Activated T-cell treated with anti-CD3 and anti-CD28 coated beads for 24 hours (primary cell): ENCODE measurements at regions not wholly inside any gene's neighbourhood (a gene's known extent, or its start where the extent isn't known, plus 50 kb on each side); places are given as distances from the start of the nearest gene placed in this dataset.

Experiments
- DNase-seq: peaks from one replicate; pipeline ENCODE4 v3.0.0-alpha.2; 2020; ENCODE audit warnings: low read depth

GRCh38 chr7:36066343-36066664 lies 86.8 kb upstream of the EEPD1 start:
- no peak for DNase-seq

DNA sequence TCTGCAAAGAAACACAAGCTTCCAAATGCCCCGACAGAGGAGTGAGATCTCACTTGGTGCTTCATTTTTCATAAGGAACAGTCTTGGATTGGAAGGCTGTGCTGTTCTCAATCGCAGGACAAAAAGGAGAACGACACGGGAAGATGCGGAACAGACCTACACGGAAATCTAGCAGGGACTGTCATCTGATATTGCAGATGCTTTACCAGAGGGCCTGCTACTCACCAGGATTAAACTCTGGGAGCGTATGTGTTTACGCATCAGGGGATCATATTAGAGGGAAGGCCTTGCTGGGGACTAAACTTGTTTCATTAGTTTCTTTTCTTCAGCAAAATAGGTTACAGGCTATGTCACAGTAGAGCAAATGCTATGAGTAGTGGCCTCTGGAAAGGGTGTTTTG lies 82.8 kb upstream of the EEPD1 start:
- no peak for DNase-seq

DNA sequence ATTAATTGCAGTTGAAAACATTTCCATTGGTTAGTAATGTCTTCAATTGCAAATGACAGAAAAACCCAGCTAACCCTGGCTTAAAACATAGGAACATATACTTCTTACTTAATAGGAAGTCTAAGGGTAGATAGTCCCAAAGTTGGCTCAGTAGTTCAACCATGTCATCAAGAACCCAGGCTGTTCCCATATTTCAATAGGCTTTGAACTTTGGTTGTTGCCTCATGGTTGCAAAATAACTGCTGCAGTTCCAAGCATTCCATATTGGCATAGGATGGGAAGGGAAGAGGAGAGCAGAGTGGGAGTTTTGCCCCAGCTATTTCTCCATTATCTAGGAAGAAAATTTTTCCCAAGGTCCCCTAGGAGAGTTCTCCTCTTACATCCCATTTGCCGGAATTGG lies 81.4 kb upstream of the EEPD1 start:
- no peak for DNase-seq

DNA sequence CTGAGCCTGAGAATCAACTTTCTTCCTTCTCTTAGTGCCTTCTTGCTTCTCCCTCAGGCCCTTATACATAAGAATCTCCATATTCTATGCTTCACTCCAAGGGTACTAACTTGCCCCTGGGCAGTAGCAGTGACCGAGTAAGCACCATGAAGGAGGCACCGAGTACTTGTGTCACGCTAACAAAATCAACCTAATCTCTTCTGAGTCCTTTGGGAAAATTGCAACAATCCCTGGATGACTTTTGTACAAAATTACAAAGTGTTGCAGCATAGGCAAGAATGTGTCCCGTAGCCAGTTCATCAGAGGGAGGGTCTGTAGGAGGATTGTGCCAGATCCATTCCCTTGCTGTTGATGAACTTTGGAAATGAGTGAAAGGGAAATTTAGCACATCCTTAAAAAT lies 80.4 kb upstream of the EEPD1 start:
- no peak for DNase-seq

- no peak for DNase-seq
These were observed 77.5 kb upstream of the EEPD1 start for GRCh38 chr7:36075561-36075960.

DNA sequence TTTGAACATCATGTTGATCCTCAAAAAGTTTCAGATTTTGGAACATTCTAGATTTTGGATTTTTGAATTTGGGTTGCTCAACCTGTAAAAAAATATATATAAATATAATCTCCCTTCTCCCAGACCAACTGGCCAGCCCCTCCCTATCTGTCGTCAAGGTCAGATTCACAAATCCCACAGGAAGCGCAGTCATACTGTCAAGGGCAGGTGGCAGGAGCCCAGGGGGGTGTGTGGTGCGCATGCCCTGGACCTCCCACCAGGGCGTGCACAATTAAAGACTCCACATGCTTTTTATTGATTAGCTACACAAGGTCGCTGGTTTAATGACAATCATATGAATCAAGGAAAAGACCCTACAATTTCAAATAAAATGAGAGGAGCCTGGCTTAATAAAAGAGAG lies 77.0 kb upstream of the EEPD1 start:
- DNase-seq: no peak

- no peak for DNase-seq
These were observed 74.2 kb upstream of the EEPD1 start for GRCh38 chr7:36078816-36079360.

- no peak for DNase-seq
These were observed 73.5 kb upstream of the EEPD1 start for GRCh38 chr7:36079446-36080025.

GRCh38 chr7:36080843-36081242 lies 72.2 kb upstream of the EEPD1 start:
- DNase-seq: no peak

- no peak for DNase-seq
These were observed 70.8 kb upstream of the EEPD1 start for GRCh38 chr7:36082216-36082615.

GRCh38 chr7:36082910-36083309 lies 70.1 kb upstream of the EEPD1 start:
- no peak for DNase-seq

- DNase-seq: no peak
These were observed 69.3 kb upstream of the EEPD1 start for GRCh38 chr7:36083626-36084380.

DNA sequence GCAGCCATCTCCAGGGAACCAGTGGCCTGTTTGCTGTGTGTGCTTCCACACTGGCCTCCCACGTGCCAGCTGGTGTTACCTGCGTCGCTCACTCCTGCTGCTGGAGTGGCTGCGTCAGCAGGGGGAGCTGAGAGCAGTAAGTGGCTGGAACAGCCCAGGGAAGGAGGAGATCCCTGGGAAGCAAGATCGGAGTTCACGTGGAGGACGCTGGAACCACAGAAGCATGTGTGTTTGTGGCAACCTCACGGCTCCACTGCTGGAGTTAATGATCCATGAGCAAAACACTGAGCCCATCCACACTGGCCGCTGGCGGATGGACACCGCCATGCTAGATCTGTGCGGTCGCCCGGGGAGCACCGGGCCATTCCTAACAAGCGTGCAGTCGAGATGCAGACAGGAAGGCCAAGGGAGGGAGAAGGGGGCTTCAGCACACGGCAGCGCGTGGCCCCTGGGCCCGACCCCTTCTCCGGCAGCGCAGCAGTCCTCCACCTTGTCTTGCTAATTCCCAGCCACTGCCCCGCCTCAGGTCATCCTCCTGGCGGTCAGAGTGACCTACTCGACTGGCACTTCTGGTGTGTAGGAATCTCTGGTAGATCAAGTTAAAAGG lies 68.5 kb upstream of the EEPD1 start:
- no peak for DNase-seq

GRCh38 chr7:36085096-36085495 lies 68.0 kb upstream of the EEPD1 start:
- no peak for DNase-seq

DNA sequence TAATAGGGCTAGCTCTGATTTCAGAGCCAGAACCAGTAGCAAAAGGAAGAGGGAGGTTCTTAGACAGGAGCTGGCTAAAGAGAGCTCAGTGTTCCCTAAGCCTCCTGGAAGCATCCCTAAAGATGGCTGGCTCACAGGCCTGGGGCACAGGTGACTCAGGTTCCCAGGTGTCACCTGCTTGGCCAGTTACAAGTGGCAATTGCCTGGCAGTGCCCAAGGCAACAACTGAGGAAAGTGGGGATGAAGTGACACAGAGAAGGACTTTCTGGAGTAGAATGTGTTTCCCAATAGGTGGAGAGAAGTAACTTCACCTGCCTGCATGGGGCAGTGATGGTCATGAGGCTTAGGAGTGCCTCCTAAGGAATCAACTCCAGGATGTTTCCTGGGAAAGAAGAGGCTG lies 66.5 kb upstream of the EEPD1 start:
- DNase-seq: no peak

- DNase-seq: no peak
These were observed 64.5 kb upstream of the EEPD1 start for GRCh38 chr7:36088553-36088952.

DNA sequence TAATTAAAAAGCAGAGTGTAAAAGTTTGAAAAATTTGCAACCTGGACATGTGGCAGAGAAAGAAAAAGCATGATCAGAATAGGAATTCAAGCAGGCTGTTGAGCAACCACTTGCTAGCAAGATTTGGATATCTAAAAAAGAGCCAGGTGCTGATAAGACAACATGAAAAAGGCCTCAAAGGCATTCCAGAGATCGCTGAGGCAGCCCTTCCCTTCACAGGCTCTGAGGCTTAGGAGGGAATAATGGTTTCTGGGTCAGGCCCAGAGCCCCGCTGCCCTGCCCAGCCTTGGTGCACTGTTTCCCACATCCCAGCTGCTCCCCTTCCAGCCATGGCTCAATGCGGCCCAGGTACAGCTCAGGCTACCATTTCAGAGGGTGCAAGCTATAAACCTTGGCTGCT lies 64.1 kb upstream of the EEPD1 start:
- no peak for DNase-seq

GRCh38 chr7:36090976-36091873 lies 61.8 kb upstream of the EEPD1 start:
- DNase-seq: no peak

GRCh38 chr7:36091874-36092176 lies 61.2 kb upstream of the EEPD1 start:
- DNase-seq: no peak

DNA sequence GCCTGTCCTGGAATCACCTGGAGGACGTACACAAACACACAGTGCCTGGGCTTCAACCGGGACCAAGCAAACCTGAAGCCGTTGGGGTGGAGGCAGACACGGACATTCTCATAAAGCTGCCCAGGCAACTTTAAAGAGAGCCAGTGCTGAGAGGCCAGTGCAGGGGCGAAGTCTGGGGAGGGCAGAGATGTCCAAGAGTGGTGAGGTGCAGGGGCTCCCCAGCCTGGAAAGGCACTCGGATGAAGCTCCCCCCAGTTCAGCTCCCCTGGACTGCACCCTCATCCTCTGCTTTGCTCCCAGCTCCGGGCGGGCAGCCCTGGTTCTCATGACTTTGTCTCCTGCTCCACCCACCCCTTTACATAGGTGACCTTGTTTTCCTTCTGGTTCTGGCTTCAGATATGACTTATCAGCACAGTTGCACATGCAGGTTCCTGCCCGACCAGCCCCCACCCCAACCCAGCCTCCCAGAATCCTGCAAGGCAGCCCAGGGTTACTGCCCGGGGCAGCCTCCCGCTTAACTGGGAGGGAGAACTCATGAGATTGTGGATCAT lies 60.8 kb upstream of the EEPD1 start:
- DNase-seq: no peak

DNA sequence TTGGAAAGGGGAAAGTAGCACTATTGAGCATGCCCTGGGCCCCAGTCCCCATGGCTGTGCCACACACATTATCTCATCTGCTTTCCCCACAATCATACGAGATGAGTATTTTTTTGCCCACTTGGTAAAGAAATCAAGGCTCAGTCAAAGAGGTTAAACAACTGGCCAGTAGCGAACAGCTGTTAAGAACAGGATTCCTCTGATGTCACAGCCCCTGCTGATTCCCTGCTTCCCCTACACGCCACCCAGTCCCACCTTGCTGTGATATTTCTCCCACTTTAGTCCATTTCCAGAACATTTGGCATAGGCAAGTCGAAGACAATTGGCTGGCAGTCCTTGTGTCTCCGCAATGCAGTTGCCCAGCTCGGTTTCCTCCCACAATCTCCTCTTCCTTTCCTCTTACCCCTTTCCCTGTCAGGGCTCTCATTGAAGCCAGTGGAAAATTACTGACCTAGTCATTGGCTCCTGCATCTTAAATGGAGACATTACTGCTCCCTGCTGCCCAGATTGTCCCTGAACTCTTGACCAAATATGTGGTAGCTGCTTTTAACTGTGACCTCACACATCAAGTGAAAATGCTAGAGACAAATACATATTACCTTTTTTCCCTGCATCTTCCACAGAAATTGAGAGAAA lies 56.5 kb upstream of the EEPD1 start:
- DNase-seq: no peak

DNA sequence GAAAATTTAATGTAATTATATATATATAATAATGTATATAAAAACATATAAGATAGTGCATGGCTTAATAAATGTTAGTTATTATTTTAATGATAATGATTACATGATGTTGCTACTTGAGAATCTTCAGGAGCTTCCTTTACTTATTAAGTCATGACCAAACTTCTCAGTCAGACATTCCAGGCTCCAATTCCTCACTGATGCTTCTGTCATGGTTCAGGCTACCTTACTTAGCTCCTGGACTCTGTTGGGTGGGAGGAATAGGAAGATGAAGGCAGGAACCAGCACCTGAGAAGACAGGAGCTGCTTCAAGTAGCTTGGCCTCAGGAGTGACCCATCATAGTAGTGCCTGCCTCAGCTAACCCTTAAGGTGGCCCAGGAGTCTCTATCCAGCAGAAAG lies 55.0 kb upstream of the EEPD1 start:
- DNase-seq: no peak
